Stimulated activated CD8-positive, alpha-beta memory T cell treated with anti-CD3 and anti-CD28 coated beads, Interleukin-2, amount 100 ng/mL, for 48 hours (primary cell): ENCODE measurements at regions not wholly inside any gene's neighbourhood (a gene's known extent, or its start where the extent isn't known, plus 50 kb on each side); places are given as distances from the start of the nearest gene placed in this dataset.
"Not testable (repeated sequence)": the region's sequence is repeated elsewhere in the genome, so short reads cannot be mapped to it uniquely, and the experiment has no call there.

Experiments used
- DNase-seq, 2 donors: peaks; one replicate each; pipeline ENCODE4 v3.0.0-alpha.2; 2020; ENCODE audit warnings: low read depth in 2 of 2

- DNase-seq: no peak
These were observed 488.7 kb upstream of the SLC39A10 start for GRCh38 chr2:195168369-195168768.

DNA sequence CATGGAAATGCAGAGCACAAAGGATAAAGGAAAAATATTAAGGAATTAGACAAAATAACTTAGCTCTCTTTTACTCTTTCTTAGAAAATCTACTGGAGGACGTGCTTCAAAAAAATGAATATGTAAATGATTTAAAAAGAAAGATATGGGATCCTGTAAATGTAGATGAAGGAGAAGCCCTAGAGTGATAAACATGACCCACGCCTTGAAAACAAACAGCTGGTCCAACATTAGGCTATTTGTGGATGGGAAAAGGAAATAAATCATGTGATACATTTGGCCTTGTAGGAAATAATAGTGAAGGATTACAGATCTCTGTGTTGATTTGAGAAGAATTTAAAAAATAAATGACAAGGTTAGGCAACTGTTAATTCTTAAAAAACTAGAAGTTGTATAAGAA, 492.1 kb upstream of the SLC39A10 start:
- no peak for DNase-seq

DNA sequence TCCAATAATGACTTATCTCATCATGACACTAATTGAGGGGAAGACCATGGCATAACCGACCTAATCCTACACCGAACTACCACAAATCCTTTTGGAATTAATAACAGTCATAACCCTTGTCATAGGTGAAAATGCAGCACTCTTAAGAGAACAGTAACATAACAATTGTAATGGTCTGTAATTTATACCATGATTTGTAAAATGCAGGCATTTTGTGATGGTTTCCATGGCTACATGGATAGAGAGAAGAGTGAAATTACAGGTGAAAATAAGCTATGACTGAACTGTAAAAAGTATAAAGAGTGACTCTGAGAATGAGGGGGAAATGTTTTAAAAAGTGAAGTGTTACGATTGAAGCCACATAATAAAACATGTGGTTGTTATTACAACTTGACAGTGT, 494.1 kb upstream of the SLC39A10 start:
- DNase-seq: no peak

DNA sequence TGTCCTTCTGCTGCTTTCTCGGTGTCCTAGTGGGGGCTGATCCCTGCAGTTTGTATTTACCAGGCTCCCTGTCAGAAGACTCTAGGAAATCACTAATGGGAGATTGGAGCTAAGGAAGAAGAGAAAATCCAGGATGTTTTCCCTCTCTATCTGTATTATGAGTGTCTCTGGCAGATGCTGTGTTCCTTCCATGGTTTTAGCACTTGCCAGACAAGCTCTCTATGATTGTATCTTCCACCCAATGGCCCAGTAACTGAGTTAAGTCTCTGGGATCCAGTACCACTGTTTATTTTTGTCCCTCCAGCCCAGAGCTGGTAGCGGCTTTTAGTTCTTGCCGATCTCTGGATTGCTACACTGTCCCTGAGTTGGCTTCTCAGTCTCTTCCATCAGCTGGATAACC, 494.8 kb upstream of the SLC39A10 start:
- no peak for DNase-seq

- no peak for DNase-seq
These were observed 496.1 kb upstream of the SLC39A10 start for GRCh38 chr2:195160963-195161362.

GRCh38 chr2:195151711-195152110, 505.3 kb upstream of the SLC39A10 start:
- DNase-seq: no peak

GRCh38 chr2:195150819-195151218, 506.2 kb upstream of the SLC39A10 start:
- no peak for DNase-seq

DNA sequence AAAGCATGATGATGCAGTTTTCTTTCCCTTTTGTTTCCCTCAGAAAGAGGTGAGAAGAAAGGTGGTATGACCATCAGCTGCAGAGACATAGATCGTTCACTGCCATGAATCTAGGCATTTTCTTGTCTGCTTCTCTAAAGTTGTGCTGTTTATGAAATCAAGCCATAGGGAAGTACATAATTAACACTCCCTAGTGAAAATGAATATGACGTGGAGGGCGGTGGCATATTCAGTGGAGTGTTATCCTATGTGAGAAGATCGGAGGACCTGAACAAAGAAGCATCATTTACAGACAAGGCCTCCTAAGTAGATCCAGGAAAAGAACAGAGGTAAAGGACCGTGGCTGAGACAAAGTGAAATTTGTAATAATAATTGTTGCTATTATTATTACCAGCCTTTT, 509.0 kb upstream of the SLC39A10 start:
- no peak for DNase-seq

DNA sequence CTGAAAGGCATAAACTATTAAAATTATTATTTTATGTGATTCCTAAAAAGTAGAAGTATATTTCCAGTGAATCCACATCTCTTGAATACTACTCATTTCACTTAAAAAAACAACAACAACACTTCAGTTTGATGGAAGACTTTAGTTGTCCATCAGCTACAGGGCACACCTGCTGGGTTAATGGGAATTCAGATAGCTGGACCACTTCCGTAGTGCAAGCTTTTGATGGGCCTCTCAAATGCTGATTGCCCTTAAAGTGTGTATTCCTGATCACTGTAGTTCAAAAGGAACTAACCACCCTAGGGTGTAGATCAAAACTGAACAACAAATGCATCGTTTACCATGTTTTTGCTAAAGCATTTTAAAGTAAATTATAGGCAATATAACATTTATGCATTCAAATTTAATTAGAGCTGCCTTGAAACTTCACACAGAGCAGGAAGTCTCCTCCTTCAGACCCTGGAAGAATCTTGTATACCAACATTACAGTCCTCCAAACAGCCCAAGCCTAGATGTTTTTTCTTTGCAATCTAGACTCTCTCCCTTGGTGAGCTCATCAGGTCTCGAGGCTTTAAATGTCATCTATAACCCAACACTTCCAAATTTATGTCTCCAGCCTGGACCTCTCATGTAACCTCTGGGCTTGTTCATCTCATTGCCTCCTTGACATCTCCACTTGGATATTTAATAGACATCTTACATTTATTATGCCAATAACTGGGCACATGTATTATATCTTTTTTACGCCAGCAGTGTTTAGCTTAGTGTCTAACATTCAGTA, 510.1 kb upstream of the SLC39A10 start:
- DNase-seq: no peak

DNA sequence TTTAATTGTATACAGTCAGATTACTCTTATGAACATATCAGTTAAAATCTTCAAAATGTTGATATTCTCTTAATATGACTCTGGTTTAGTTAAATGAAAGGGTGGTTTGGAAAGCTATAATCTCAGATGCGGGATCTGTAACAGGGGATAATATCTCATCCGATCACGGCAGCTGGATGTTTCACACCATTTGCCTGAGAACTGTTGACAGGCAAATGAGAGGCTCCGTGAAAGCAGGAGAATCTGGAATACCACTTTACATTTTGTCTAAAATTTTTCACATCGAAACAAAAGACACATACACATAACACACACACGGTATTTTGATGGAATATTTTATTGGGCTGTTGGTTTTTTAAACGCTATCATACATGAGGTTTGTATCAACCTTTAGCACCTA, 518.6 kb upstream of the SLC39A10 start:
- no peak for DNase-seq

GRCh38 chr2:195125889-195126288, 531.1 kb upstream of the SLC39A10 start:
- not testable (repeated sequence) for DNase-seq

DNA sequence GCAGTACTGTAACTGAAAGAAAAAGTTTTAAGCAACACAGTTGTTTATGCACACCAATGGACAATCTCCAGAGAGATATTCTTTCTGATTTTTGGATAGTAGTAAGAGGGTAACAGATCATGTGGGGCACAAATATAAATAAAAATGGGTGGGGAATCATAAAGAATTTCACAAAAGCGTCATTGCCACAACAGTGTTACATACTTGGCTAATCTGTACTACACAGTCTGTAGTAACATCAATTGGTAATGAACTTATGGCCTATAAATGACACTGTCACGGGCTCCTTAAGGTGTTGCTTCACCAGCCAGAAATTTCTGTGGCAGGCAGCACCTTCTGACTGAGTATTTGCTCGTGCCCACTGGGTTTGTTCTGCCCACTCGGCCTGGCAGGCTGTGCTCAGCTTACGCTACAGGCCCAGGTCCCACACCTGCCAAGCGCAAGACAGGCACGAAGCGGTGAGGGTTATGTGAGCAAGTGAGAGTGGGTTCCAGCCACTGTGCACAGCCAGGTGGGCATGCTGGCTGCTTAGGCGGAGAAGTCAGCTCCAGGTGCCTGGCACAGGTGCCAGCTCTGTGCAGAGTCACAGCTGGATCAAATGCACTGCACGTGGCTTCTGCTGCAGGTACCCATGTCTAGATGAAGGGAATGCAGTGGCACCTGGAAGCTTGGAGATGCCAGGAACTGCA, 532.5 kb upstream of the SLC39A10 start:
- DNase-seq: no peak

DNA sequence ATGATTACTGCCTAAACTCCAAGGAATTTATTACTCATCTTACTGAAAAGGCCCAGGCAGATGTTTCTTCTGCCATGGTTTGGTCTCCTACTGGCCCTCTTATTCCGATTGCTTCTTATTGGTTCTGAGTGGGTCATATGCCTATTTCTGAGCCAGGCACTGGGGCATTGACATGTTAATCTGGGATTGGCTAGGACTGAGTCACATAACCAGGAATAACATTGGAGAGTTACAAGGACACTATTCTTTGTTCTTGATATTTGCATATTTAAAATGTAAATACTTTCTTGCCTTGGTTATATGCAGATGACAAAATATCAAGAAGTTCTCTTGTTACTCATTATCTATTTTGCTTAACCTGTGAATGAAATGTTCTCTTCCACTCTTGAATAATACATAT, 534.4 kb upstream of the SLC39A10 start:
- DNase-seq: no peak

- DNase-seq: no peak
These were observed 535.7 kb upstream of the SLC39A10 start for GRCh38 chr2:195121341-195121740.

- DNase-seq: no peak
These were observed 537.8 kb upstream of the SLC39A10 start for GRCh38 chr2:195119231-195119630.

- no peak for DNase-seq
These were observed 538.8 kb upstream of the SLC39A10 start for GRCh38 chr2:195118276-195118675.

- DNase-seq: no peak
These were observed 540.0 kb upstream of the SLC39A10 start for GRCh38 chr2:195117011-195117410.

GRCh38 chr2:195115738-195116137, 541.3 kb upstream of the SLC39A10 start:
- DNase-seq: no peak

GRCh38 chr2:195108182-195108581, 548.8 kb upstream of the SLC39A10 start:
- no peak for DNase-seq

DNA sequence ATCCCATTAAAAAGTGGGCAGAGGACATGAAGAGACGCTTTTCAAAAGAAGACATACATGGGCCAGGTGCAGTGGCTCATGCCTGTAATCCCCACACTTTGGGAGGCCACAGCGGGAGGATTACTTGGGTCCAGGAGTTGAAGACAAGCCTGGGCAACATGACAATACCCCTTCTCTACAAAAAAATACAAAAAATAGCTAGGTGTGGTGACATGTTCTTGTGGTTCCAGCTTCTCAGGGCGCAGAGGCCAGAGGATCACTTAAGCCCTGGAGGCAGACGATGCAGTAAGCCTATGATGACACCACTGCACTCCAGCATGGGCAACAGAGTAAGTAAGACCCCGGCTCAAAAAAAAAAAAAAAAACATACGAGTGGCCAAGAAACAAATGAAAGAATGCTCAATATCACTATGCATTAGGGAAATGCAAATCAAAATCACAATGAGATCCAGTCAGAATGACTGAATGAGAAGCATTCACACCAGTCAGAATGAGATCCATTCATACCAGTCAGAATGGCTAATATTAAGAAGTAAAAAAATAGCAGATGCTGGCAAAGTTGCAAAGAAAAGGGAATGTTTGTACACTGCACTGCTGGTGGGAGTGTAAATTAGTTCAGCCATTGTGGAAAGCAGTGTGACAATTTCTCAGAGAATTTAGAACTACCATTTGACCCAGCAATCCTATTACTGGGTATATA, 550.2 kb upstream of the SLC39A10 start:
- DNase-seq: no peak

DNA sequence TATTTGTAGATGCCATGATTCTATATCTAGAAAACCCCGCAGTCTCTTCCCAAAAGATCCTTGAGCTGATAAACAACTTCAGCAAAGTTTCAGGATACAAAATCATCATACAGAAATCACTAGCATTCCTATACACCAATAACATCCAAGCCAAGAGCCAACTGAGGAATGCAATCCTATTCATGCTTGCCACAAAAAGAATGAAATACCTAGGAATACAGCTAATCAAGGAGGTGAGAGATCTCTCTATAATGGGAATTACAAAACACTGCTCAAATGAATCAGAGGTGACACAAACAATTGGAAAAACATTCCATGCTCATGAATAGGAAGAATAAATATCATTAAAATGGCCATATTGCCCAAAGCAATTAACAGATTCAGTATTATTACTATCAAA, 551.4 kb upstream of the SLC39A10 start:
- no peak for DNase-seq

- DNase-seq: no peak
These were observed 562.7 kb upstream of the SLC39A10 start for GRCh38 chr2:195094330-195094729.

DNA sequence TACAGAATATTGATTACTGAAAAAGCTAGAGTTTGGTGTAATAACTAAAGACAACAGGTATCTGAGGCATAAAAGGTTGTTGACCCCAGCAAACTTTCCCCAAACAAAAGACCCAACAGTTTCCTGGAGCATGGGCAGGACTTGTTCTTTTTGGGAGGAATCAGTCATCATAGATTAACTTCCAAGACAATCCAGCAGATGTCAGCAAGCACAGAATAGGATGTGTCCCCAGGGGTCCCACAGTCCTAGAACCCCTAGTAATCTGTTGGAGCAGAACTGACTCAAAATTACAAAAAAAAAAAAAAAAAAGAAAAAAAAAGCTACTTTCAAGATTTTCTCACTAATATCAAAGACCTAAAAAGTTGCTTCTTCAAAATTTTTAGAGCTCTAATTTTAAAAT, 564.7 kb upstream of the SLC39A10 start:
- DNase-seq: no peak
